ENCODE measurements at regions not wholly inside any gene's neighbourhood (a gene's known extent, or its start where the extent isn't known, plus 50 kb on each side); places are given as distances from the start of the nearest gene placed in this dataset.

DNA sequence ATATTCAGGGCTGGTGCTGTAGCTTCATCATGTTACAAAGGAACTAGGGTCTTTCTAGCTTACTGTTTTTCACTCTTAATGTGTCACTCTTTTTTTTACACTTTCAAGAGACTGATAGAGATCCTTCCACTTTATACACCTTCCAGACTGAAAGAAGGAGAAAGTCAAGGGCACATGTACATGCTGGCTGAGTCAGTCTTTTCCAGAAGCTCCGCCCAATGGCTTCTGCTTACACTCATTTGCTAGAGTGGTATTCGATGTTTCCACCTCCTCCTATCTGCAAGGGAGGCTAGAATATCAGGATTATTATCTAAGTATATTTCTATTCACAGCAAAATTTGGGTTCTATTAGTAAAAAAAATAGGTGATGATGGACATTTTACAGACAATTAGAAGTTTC, 325.8 kb upstream of the OR4E1 start:
- no peak for DNase-seq (ENCODE audit: extremely low read depth, low read depth)

DNA sequence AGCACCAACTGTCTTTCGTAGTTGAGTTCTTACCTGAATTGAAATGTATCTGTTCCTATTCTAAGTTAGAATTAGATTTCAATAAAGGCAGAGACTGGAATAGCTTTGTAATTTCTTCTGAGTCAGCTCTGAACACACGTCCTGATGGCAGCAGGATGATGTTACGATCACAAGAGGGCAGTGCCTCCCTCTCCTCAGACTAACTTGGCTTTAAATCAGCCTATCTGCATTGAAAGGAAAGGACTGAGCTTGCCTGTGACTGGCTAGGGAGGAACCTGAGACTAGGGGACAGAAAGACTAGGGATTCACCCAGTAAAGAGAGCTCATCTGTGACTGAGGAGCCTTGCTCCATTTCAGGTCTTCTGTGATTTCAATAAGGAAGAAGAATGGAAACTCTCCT, 323.7 kb upstream of the OR4E1 start:
- TF ChIP-seq, protein P1, sequence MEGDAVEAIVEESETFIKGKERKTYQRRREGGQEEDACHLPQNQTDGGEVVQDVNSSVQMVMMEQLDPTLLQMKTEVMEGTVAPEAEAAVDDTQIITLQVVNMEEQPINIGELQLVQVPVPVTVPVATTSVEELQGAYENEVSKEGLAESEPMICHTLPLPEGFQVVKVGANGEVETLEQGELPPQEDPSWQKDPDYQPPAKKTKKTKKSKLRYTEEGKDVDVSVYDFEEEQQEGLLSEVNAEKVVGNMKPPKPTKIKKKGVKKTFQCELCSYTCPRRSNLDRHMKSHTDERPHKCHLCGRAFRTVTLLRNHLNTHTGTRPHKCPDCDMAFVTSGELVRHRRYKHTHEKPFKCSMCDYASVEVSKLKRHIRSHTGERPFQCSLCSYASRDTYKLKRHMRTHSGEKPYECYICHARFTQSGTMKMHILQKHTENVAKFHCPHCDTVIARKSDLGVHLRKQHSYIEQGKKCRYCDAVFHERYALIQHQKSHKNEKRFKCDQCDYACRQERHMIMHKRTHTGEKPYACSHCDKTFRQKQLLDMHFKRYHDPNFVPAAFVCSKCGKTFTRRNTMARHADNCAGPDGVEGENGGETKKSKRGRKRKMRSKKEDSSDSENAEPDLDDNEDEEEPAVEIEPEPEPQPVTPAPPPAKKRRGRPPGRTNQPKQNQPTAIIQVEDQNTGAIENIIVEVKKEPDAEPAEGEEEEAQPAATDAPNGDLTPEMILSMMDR (IDR thresholded peaks at IDR 0.05; ENCODE audit: low read depth, low read length) = no peak
- no peak for DNase-seq (ENCODE audit: extremely low read depth, low read depth)

More for the DNA sequence above, 325.8 kb upstream of the OR4E1 start:
- TF ChIP-seq, protein P1 (IDR thresholded peaks at IDR 0.05; ENCODE audit: low read depth, low read length) = no peak

DNA sequence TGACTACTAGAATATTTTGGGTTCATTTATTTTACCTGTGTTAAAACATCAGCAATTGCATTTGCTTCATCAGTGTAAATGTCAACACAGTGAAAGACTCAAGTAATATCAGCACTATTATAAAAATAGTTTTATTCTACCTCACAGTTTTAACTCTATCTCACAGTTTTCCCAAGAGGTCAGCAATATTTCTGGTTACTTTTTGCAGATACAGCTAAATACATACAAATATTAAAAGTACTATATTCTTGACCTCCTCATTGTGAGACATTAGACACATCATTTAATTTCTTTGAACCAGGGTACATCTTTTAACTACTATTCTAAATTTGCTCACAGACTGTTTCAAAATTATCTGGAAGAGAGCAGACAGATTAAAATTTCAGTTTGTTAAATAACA, 321.7 kb upstream of the OR4E1 start:
- no peak for DNase-seq (ENCODE audit: extremely low read depth, low read depth)
- TF ChIP-seq, protein P1 (IDR thresholded peaks at IDR 0.05; ENCODE audit: low read depth, low read length) = no peak

DNA sequence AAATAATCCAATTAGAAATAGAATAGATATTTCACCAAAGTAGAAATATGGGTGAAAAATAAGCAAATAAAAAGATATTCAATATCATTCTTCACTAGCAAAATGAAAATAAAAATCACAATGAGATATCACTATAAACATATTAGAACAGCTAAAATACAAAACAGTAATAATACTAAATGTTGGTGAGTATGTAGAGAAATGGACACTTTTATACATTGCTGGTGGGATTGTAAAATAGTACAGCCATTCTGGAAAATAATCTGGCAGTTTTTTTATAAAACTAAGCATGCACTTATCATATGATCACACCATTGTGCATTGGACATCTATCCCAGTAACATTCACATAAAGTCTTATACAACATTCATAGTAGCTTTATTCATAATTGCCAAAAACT, 320.2 kb upstream of the OR4E1 start:
- DNase-seq (ENCODE audit: extremely low read depth, low read depth) = no peak
- TF ChIP-seq, protein P1 (IDR thresholded peaks at IDR 0.05; ENCODE audit: low read depth, low read length) = no peak

DNA sequence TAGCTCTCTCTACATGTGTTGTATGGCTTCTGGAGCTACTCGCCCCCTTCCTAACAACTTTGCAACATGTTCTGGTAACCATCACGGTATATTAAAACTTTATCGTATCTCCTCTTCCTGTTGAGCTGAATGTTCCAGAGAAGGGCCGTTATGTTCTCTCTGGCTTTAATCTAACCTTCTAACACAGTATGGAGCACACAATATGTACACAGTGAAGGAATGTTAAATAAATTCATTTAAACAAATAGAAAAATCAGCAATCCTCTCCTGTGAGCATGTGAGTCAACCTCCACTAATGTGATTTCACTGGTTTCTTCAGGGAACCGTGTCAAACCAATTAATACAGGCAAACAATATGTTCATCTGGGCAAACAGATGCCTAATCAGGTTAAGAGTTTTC, 319.5 kb upstream of the OR4E1 start:
- TF ChIP-seq, protein P1 (IDR thresholded peaks at IDR 0.05; ENCODE audit: low read depth, low read length) = no peak
- no peak for DNase-seq (ENCODE audit: extremely low read depth, low read depth)

DNA sequence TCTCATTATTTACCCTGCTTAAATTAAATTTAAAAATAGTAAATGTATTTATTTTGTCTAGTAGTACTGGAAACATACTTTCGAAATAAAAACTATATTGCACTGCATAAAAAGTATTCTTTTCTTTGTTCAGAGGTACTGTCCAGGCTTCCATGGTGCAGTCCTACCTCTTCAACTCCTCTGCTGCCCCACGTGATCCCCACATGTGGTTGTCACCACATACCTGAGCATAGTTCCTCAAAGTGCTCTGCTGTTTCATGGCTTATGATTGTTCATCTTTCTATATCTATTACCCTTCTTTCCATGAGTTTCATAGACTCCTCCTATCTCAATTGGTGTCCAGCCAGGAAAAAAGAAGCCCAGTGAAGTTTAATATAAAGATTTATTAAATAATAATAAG, 317.5 kb upstream of the OR4E1 start:
- TF ChIP-seq, protein P1 (IDR thresholded peaks at IDR 0.05; ENCODE audit: low read depth, low read length) = no peak

DNA sequence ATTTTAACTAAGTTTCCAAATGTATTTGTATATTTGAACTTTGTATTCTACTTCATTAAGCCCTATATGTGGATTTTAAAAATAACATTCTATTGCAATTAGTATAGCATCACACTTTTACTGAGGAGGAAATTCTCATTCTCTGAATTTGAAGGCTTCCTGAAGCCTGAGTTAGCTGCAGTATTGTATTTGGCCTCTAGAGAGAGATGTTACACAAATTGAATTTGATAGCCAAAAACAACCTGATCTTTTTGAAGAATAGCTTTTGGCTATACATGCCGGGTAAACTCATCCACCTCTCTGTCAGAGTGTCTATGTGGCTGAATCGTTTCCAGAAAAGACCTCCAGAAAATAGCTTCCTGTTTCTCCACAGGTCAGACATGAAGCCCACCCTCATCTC, 316.5 kb upstream of the OR4E1 start:
- TF ChIP-seq, protein P1 (IDR thresholded peaks at IDR 0.05; ENCODE audit: low read depth, low read length) = no peak; the same call in none of the 2 replicates
- DNase-seq (ENCODE audit: extremely low read depth, low read depth) = no peak

More for the DNA sequence above, 317.5 kb upstream of the OR4E1 start:
- no peak for DNase-seq (ENCODE audit: extremely low read depth, low read depth)

Data from AG09319 (cell line).